ENCODE measurements at regions not wholly inside any gene's neighbourhood (a gene's known extent, or its start where the extent isn't known, plus 50 kb on each side); places are given as distances from the start of the nearest gene placed in this dataset.

DNA sequence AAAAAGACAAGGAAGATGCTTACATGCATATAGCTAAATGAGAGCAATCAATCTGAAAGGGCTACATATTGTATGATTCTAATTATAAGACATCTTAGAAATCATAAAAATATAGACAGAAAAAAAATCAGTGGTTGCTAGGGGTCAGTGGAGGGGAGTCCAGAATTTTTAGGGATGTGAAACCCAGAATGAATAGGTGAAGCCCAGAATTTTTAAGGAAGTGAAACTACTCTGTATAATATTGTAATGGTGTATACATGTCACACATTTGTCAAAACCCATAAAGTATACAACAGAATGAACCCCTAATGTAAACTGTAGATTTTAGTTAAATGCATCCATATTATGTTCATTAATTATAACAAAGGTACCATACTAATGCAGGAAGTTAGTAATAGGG is 713.2 kb downstream of the FLRT2 start:
- DNase-seq (ENCODE audit: low read depth, low spot score), result no peak
- no peak overlapping the region for H3K4me3 ChIP-seq
- BruUV-seq (replicated peaks), result no TSS peak
- H3K4me1 ChIP-seq (ENCODE audit: control insufficient read depth, insufficient read depth, low read length), result no peaks in the 10 kb centered on the region
- FAIRE-seq, result no peak
- intact Hi-C loops (cut with micrococcal nuclease; ENCODE audit: unreplicated experiment) (no loop called here), in situ Hi-C loops (cut with MboI) (no loop called here)
- no peaks in the 10 kb centered on the region for H3K27me3 ChIP-seq (replicated peaks in 1 of 2; ENCODE audit: control insufficient read depth in 2 of 2, insufficient read depth in 2 of 2, low read length in 1 of 2)
- ATAC-seq, result peak; percentile 78
- no peaks in the 10 kb centered on the region for H4K20me1 ChIP-seq (ENCODE audit: control insufficient read depth, insufficient read depth)
- peak; percentile 82 for TF ChIP-seq DPF2 (IDR thresholded peaks at IDR 0.05)
- no peak for TF ChIP-seq HDAC6 (IDR thresholded peaks at IDR 0.05; ENCODE audit: unreplicated experiment)
- TF ChIP-seq, protein P1, sequence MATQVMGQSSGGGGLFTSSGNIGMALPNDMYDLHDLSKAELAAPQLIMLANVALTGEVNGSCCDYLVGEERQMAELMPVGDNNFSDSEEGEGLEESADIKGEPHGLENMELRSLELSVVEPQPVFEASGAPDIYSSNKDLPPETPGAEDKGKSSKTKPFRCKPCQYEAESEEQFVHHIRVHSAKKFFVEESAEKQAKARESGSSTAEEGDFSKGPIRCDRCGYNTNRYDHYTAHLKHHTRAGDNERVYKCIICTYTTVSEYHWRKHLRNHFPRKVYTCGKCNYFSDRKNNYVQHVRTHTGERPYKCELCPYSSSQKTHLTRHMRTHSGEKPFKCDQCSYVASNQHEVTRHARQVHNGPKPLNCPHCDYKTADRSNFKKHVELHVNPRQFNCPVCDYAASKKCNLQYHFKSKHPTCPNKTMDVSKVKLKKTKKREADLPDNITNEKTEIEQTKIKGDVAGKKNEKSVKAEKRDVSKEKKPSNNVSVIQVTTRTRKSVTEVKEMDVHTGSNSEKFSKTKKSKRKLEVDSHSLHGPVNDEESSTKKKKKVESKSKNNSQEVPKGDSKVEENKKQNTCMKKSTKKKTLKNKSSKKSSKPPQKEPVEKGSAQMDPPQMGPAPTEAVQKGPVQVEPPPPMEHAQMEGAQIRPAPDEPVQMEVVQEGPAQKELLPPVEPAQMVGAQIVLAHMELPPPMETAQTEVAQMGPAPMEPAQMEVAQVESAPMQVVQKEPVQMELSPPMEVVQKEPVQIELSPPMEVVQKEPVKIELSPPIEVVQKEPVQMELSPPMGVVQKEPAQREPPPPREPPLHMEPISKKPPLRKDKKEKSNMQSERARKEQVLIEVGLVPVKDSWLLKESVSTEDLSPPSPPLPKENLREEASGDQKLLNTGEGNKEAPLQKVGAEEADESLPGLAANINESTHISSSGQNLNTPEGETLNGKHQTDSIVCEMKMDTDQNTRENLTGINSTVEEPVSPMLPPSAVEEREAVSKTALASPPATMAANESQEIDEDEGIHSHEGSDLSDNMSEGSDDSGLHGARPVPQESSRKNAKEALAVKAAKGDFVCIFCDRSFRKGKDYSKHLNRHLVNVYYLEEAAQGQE (IDR thresholded peaks at IDR 0.05; ENCODE audit: low read depth, low read length), result no peak
- TF ChIP-seq SPI1 (IDR thresholded peaks at IDR 0.05; ENCODE audit: borderline replicate concordance, insufficient read depth, low read depth, low read length), result peak; percentile 92
- peak in 1 of 2 experiments; percentile 61; a peak in 3 of 4 replicates for TF ChIP-seq EP300 (IDR thresholded peaks at IDR 0.05; ENCODE audit: borderline replicate concordance in 1 of 2, control insufficient read depth in 1 of 2, low read depth in 2 of 2, low read length in 2 of 2)
- no peak for TF ChIP-seq RBBP5 (conservative IDR thresholded peaks at IDR 0.05)
- TF ChIP-seq BMI1 (IDR thresholded peaks at IDR 0.05; ENCODE audit: borderline replicate concordance), result peak; percentile 47; the same call in 1 of the 2 replicates
- TF ChIP-seq SUZ12 (IDR thresholded peaks at IDR 0.05; ENCODE audit: unreplicated experiment), result no peak
- TF ChIP-seq CREM (IDR thresholded peaks at IDR 0.05; ENCODE audit: low read depth), result no peak
- TF ChIP-seq IKZF1 (conservative IDR thresholded peaks at IDR 0.05), result 0 out of 2 replicates have a peak, but pooled peaks have one; percentile 22
- TF ChIP-seq MTA2 (IDR thresholded peaks at IDR 0.05; ENCODE audit: low read depth), result peak; percentile 60; the same call in 1 of the 2 replicates
- TF ChIP-seq, protein P2, sequence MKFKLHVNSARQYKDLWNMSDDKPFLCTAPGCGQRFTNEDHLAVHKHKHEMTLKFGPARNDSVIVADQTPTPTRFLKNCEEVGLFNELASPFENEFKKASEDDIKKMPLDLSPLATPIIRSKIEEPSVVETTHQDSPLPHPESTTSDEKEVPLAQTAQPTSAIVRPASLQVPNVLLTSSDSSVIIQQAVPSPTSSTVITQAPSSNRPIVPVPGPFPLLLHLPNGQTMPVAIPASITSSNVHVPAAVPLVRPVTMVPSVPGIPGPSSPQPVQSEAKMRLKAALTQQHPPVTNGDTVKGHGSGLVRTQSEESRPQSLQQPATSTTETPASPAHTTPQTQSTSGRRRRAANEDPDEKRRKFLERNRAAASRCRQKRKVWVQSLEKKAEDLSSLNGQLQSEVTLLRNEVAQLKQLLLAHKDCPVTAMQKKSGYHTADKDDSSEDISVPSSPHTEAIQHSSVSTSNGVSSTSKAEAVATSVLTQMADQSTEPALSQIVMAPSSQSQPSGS (IDR thresholded peaks at IDR 0.05; ENCODE audit: low read length), result 0 out of 2 replicates have a peak, but pooled peaks have one; percentile 17
- TF ChIP-seq IKZF2 (IDR thresholded peaks at IDR 0.05), result peak; percentile 23 to 45; a peak in 2 of 4 replicates
- no peak for TF ChIP-seq CHD4 (IDR thresholded peaks at IDR 0.05)
- TF ChIP-seq POLR2AphosphoS2 (IDR thresholded peaks at IDR 0.05; ENCODE audit: low read depth, low read length), result no peak
- peak; percentile 38; the same call in 1 of the 2 replicates for TF ChIP-seq ZNF384 (IDR thresholded peaks at IDR 0.05; ENCODE audit: borderline replicate concordance, low read depth, low read length)
- TF ChIP-seq RUNX3 (IDR thresholded peaks at IDR 0.05; ENCODE audit: low read length), result no peak
- H3K79me2 ChIP-seq (ENCODE audit: control insufficient read depth, insufficient read depth, low read length), result no peaks in the 10 kb centered on the region
- POLR2A ChIA-PET, result no interaction called here
- no peaks in the 10 kb centered on the region for H3K36me3 ChIP-seq (ENCODE audit: control insufficient read depth in 2 of 2, insufficient read depth in 2 of 2, low read length in 1 of 2)
- no peaks in the 10 kb centered on the region for H3K9me3 ChIP-seq (replicated peaks; ENCODE audit: control insufficient read depth, insufficient read depth, low read length)
- SMC1A ChIA-PET (ENCODE audit: uncharacterized antibody, unreplicated experiment), result interaction anchor here (0.7 kb wide), 1 partner anchor 725 kb away, joined by 3 read pairs; no protein-coding TSS in a partner anchor
- H3K9ac ChIP-seq (ENCODE audit: control insufficient read depth, insufficient read depth, low read length), result no peak overlapping the region
- no peak overlapping the region for H3K4me2 ChIP-seq (ENCODE audit: control insufficient read depth, insufficient read depth)
- H2AFZ ChIP-seq (ENCODE audit: control insufficient read depth, low read depth, low read length), result no peak overlapping the region
- H3K27ac ChIP-seq (ENCODE audit: control insufficient read depth, insufficient read depth), result no peak overlapping the region
- CTCF ChIA-PET, result no interaction called here
- RAD21 ChIA-PET (ENCODE audit: unreplicated experiment), result no interaction called here
